HG02970 (cell line): ENCODE measurements at regions not wholly inside any gene's neighbourhood (a gene's known extent, or its start where the extent isn't known, plus 50 kb on each side); places are given as distances from the start of the nearest gene placed in this dataset.
"Not testable (repeated sequence)": the region's sequence is repeated elsewhere in the genome, so short reads cannot be mapped to it uniquely, and the experiment has no call there.

ENCODE experiments used
- ATAC-seq: cut with Tn5 transposase; IDR thresholded peaks from one replicate; pipeline ENCODE4 v1.9.1; 2021; ENCODE audit warnings: mild to moderate bottlenecking, moderate library complexity, moderate number of reproducible peaks; ENCODE audit not compliant: unreplicated experiment, low FRiP score

GRCh38 chr3:115251509-115251908 is 104.4 kb upstream of the ZBTB20 start:
- no peak for ATAC-seq

GRCh38 chr3:115252679-115253078 is 105.6 kb upstream of the ZBTB20 start:
- ATAC-seq, result no peak

- ATAC-seq, result no peak
Measured at GRCh38 chr3:115254492-115255196, 107.6 kb upstream of the ZBTB20 start.

GRCh38 chr3:115255197-115255585 is 108.1 kb upstream of the ZBTB20 start:
- ATAC-seq, result no peak

GRCh38 chr3:115270849-115271248 is 123.8 kb upstream of the ZBTB20 start:
- ATAC-seq, result no peak

- no peak for ATAC-seq
Measured at GRCh38 chr3:115272036-115272824, 125.1 kb upstream of the ZBTB20 start.

GRCh38 chr3:115275896-115276295 is 128.8 kb upstream of the ZBTB20 start:
- no peak for ATAC-seq

GRCh38 chr3:115279939-115280338 is 132.9 kb upstream of the ZBTB20 start:
- ATAC-seq, result no peak

- no peak for ATAC-seq
Measured at GRCh38 chr3:115280506-115280905, 133.4 kb upstream of the ZBTB20 start.

GRCh38 chr3:115281697-115282675 is 134.9 kb upstream of the ZBTB20 start:
- ATAC-seq, result no peak

- ATAC-seq, result no peak
Measured at GRCh38 chr3:115284980-115285379, 137.9 kb upstream of the ZBTB20 start.

GRCh38 chr3:115286529-115287197 is 139.6 kb upstream of the ZBTB20 start:
- ATAC-seq, result no peak

- ATAC-seq, result no peak
Measured at GRCh38 chr3:115287198-115287597, 140.1 kb upstream of the ZBTB20 start.

- ATAC-seq, result no peak
Measured at GRCh38 chr3:115292131-115292530, 145.0 kb upstream of the ZBTB20 start.

GRCh38 chr3:115292677-115293165 is 145.6 kb upstream of the ZBTB20 start:
- ATAC-seq, result no peak

GRCh38 chr3:115293321-115293720 is 146.2 kb upstream of the ZBTB20 start:
- ATAC-seq, result no peak

GRCh38 chr3:115301364-115301860 is 154.3 kb upstream of the ZBTB20 start:
- no peak for ATAC-seq

GRCh38 chr3:115317953-115318352 is 170.9 kb upstream of the ZBTB20 start:
- ATAC-seq, result not testable (repeated sequence)

GRCh38 chr3:115321400-115321805 is 174.3 kb upstream of the ZBTB20 start:
- no peak for ATAC-seq

- no peak for ATAC-seq
Measured at GRCh38 chr3:115322901-115323300, 175.8 kb upstream of the ZBTB20 start.
